ENCODE measurements at regions not wholly inside any gene's neighbourhood (a gene's known extent, or its start where the extent isn't known, plus 50 kb on each side); places are given as distances from the start of the nearest gene placed in this dataset.

- TF ChIP-seq CTCF (IDR thresholded peaks at IDR 0.05; ENCODE audit: insufficient read depth, low read length, poor library complexity, severe bottlenecking): no peak
- no peaks in the 10 kb centered on the region for H3K27me3 ChIP-seq (replicated peaks; ENCODE audit: control insufficient read depth, insufficient read depth, low read length)
- peak; percentile 30 for DNase-seq (ENCODE audit: extremely low read depth, insufficient read length)
- H3K4me3 ChIP-seq (replicated peaks; ENCODE audit: low read depth, low read length): no peak overlapping the region
- H3K36me3 ChIP-seq (ENCODE audit: control insufficient read depth, insufficient read depth, low read length): no peaks in the 10 kb centered on the region
Measured at GRCh38 chr2:239751679-239752355, 273.3 kb downstream of the NDUFA10 start.

GRCh38 chr2:239750929-239751678 is 274.0 kb downstream of the NDUFA10 start:
- no peak for DNase-seq (ENCODE audit: extremely low read depth, insufficient read length)
- H3K27me3 ChIP-seq (replicated peaks; ENCODE audit: control insufficient read depth, insufficient read depth, low read length): no peaks in the 10 kb centered on the region
- H3K4me3 ChIP-seq (replicated peaks; ENCODE audit: low read depth, low read length): no peak overlapping the region
- H3K36me3 ChIP-seq (ENCODE audit: control insufficient read depth, insufficient read depth, low read length): no peaks in the 10 kb centered on the region
- TF ChIP-seq CTCF (IDR thresholded peaks at IDR 0.05; ENCODE audit: insufficient read depth, low read length, poor library complexity, severe bottlenecking): no peak

- no peak overlapping the region for H3K4me3 ChIP-seq (replicated peaks; ENCODE audit: low read depth, low read length)
- H3K36me3 ChIP-seq (ENCODE audit: control insufficient read depth, insufficient read depth, low read length): no peaks in the 10 kb centered on the region
- H3K27me3 ChIP-seq (replicated peaks; ENCODE audit: control insufficient read depth, insufficient read depth, low read length): no peaks in the 10 kb centered on the region
- no peak for DNase-seq (ENCODE audit: extremely low read depth, insufficient read length)
- no peak for TF ChIP-seq CTCF (IDR thresholded peaks at IDR 0.05; ENCODE audit: insufficient read depth, low read length, poor library complexity, severe bottlenecking)
Measured at GRCh38 chr2:239750045-239750835, 274.9 kb downstream of the NDUFA10 start.

GRCh38 chr2:239749272-239749873 is 275.8 kb downstream of the NDUFA10 start:
- TF ChIP-seq CTCF (IDR thresholded peaks at IDR 0.05; ENCODE audit: insufficient read depth, low read length, poor library complexity, severe bottlenecking): no peak
- Histone ChIP-seq H3K27me3 (replicated peaks; ENCODE audit: control insufficient read depth, insufficient read depth, low read length) (no peaks in the 10 kb centered on the region; the same call in 1 of the 2 replicates), H3K4me3 (replicated peaks; ENCODE audit: low read depth, low read length) (no peak overlapping the region), H3K36me3 (ENCODE audit: control insufficient read depth, insufficient read depth, low read length) (no peaks in the 10 kb centered on the region)
- no peak for DNase-seq (ENCODE audit: extremely low read depth, insufficient read length)

GRCh38 chr2:239748811-239749210 is 276.3 kb downstream of the NDUFA10 start:
- Histone ChIP-seq H3K4me3 (replicated peaks; ENCODE audit: low read depth, low read length) (no peak overlapping the region), H3K27me3 (replicated peaks; ENCODE audit: control insufficient read depth, insufficient read depth, low read length) (no peaks in the 10 kb centered on the region; the same call in 1 of the 2 replicates), H3K36me3 (ENCODE audit: control insufficient read depth, insufficient read depth, low read length) (no peaks in the 10 kb centered on the region)
- no peak for TF ChIP-seq CTCF (IDR thresholded peaks at IDR 0.05; ENCODE audit: insufficient read depth, low read length, poor library complexity, severe bottlenecking)
- DNase-seq (ENCODE audit: extremely low read depth, insufficient read length): no peak

Data from GM06990 (cell line).